ENCODE measurements at regions not wholly inside any gene's neighbourhood (a gene's known extent, or its start where the extent isn't known, plus 50 kb on each side); places are given as distances from the start of the nearest gene placed in this dataset.
"Not testable (repeated sequence)": the region's sequence is repeated elsewhere in the genome, so short reads cannot be mapped to it uniquely, and the experiment has no call there.

DNA sequence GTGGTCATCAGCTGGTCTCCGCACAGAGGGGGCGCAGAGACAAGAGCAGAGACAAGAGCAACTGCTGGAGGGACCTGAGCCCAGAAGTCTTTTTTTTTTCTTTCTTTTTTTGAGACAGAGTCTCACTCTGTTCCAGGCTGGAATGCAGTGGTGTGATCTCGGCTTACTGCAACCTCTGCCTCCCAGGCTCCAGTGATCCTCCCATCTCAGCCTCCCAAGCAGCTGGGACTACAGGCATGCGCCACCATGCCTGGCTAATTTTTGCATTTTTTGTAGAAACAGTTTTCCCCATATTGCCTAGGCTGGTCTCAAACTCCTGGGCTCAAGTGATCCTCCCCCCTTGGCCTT is 64.3 kb upstream of the LYRM9 start:
- TF ChIP-seq POLR2A, CTCF (IDR thresholded peaks at IDR 0.05): not testable (repeated sequence)
